K562 (cell line): ENCODE measurements at regions not wholly inside any gene's neighbourhood (a gene's known extent, or its start where the extent isn't known, plus 50 kb on each side); places are given as distances from the start of the nearest gene placed in this dataset.

Experiments used
- ATAC-seq: fragments of 200-7000 bp; cut with Tn5 transposase; 3 replicates; pipeline ENCODE4 v1.9.1; 2020; ENCODE audit warnings: moderate library complexity
- BruUV-seq: library from RNA; stranded (reverse); fragments of 400-500 nt; replicated peaks from 2 replicates; lab custom pipeline; 2021; lab: Mats Ljungman, UMichigan
- CTCF ChIA-PET: fragments of 300-600 bp; formaldehyde crosslinking; extraction: SDS; loops from one replicate; lab custom pipeline; 2021; ENCODE audit warnings: low intra/inter-chr PET ratio; lab: Yijun Ruan, JAX
- POLR2A ChIA-PET: fragments of 300-600, 350-650 bp; sonication (Branson Sonifier 250); formaldehyde crosslinking; extraction: SDS; loops from one replicate; lab custom pipeline; 2021; ENCODE audit warnings: antibody characterized with exemption, inconsistent platforms; lab: Yijun Ruan, JAX
- DNase-seq, 4 experiments: peaks; one replicate each; pipeline versions ENCODE4 v3.0.0 to v3.0.0-alpha.2; 2011 to 2018; ENCODE audit warnings: low spot score in 3 of 4, mixed read lengths in 3 of 4; ENCODE audit errors: extremely low read depth in 1 of 4
- FAIRE-seq: peaks from 2 replicates; lab custom pipeline; 2011; peaks lifted over from hg19 to GRCh38; lab: Jason Lieb, UNC
- H2AFZ ChIP-seq: 2 replicates; pipeline ENCODE4 v1.6.0; 2011; ENCODE audit warnings: low read depth, low read length, control low read depth, inconsistent platforms
- H3K27ac ChIP-seq: fragments of 200-600 bp; 3 replicates; pipeline ENCODE4 v1.8.0; 2011; ENCODE audit warnings: low read depth, mild to moderate bottlenecking, control low read depth, inconsistent platforms, low read length, moderate library complexity, mixed read lengths; ENCODE audit errors: extremely low read depth
- H3K27me3 ChIP-seq, 2 experiments: fragments of 300-600 bp in 1 of 2; 2 replicates in 1 of 2; 3 replicates in 1 of 2; pipeline versions ENCODE4 v1.6.0 to v1.8.0; 2011; ENCODE audit warnings: inconsistent platforms in 2 of 2, low read length in 2 of 2, mild to moderate bottlenecking in 1 of 2, mixed read lengths in 1 of 2, moderate library complexity in 1 of 2; ENCODE audit not compliant: control insufficient read depth in 2 of 2, insufficient read depth in 2 of 2
- H3K36me3 ChIP-seq: fragments of 300-600 bp; 3 replicates; pipeline ENCODE4 v1.8.0; 2011; ENCODE audit warnings: mild to moderate bottlenecking, low read length, inconsistent platforms; ENCODE audit not compliant: control insufficient read depth, insufficient read depth
- H3K4me1 ChIP-seq, 2 experiments: fragments of 200-600 bp in 1 of 2; replicated peaks in 1 of 2; 2 replicates in 1 of 2; 3 replicates in 1 of 2; pipeline versions ENCODE4 v1.5.1 to v1.8.0; 2011; ENCODE audit warnings: inconsistent platforms in 2 of 2, low read length in 2 of 2, mild to moderate bottlenecking in 1 of 2, mixed read lengths in 1 of 2, moderate library complexity in 1 of 2; ENCODE audit not compliant: control insufficient read depth in 2 of 2, insufficient read depth in 2 of 2
- H3K4me2 ChIP-seq: 2 replicates; pipeline ENCODE4 v1.6.1; 2011; ENCODE audit warnings: low read length, control low read depth, inconsistent platforms, mixed read lengths; ENCODE audit not compliant: insufficient read depth
- H3K4me3 ChIP-seq: fragments of 200-600 bp; sonication (generic), shearing (Covaris generic); 2 replicates; pipeline ENCODE4 v1.5.1; 2016; ENCODE audit warnings: control low read depth, inconsistent platforms
- H3K79me2 ChIP-seq: fragments of 200-600 bp; 3 replicates; pipeline ENCODE4 v1.8.0; 2011; ENCODE audit warnings: low read length, inconsistent platforms; ENCODE audit not compliant: control insufficient read depth, insufficient read depth
- H3K9ac ChIP-seq, 2 experiments: 2 replicates each; pipeline versions ENCODE4 v1.6.0 to v1.6.1; 2011; ENCODE audit warnings: low read depth in 2 of 2, low read length in 2 of 2, control low read depth in 1 of 2, inconsistent platforms in 1 of 2, mild to moderate bottlenecking in 1 of 2, mixed read lengths in 1 of 2; ENCODE audit not compliant: insufficient read depth in 1 of 2
- H3K9me1 ChIP-seq: one replicate; pipeline ENCODE4 v1.6.0; 2011; ENCODE audit warnings: inconsistent platforms, mild to moderate bottlenecking, low read length, moderate library complexity; ENCODE audit not compliant: control insufficient read depth, insufficient read depth
- H3K9me3 ChIP-seq: replicated peaks from 2 replicates; pipeline ENCODE4 v1.5.1; 2011; ENCODE audit warnings: low read depth, low read length, inconsistent platforms; ENCODE audit not compliant: control insufficient read depth, insufficient read depth
- H4K20me1 ChIP-seq: replicated peaks from 2 replicates; pipeline ENCODE4 v1.6.1; 2011; ENCODE audit warnings: low read length, inconsistent platforms, mixed read lengths; ENCODE audit not compliant: control insufficient read depth, insufficient read depth
- CBX1 ChIP-seq: sonication (generic); IDR thresholded peaks from 2 replicates; pipeline ENCODE4 v1.6.1; 2016; ENCODE audit warnings: antibody characterized with exemption, low read depth, mild to moderate bottlenecking
- CBX3 ChIP-seq, 2 experiments: IDR thresholded peaks; 1 replicate in 1 of 2; 2 replicates in 1 of 2; pipeline ENCODE4 v1.6.1; 2012; ENCODE audit warnings: inconsistent platforms in 2 of 2, low read length in 2 of 2, borderline replicate concordance in 1 of 2, control low read depth in 1 of 2
- FOXJ3 ChIP-seq: sonication (generic); formaldehyde crosslinking; IDR thresholded peaks from 2 replicates; pipeline ENCODE4 v1.4.0; 2020; ENCODE audit warnings: mild to moderate bottlenecking, missing genetic modification reagents
- MEF2A ChIP-seq: IDR thresholded peaks from 2 replicates; pipeline ENCODE4 v1.6.1; 2011; ENCODE audit warnings: low read depth, mild to moderate bottlenecking, low read length, moderate library complexity; ENCODE audit not compliant: control insufficient read depth
- MYNN ChIP-seq, 2 experiments: sonication (generic); formaldehyde crosslinking in 1 of 2; IDR thresholded peaks; 2 replicates each; pipeline versions ENCODE4 v1.5.0 to v1.6.1; 2016 to 2020; ENCODE audit warnings: antibody characterized with exemption in 1 of 2, missing genetic modification reagents in 1 of 2
- NR2C2 ChIP-seq, 2 experiments: fragments of 200-800 bp in 1 of 2; sonication (Bioruptor generic) in 1 of 2; sonication (generic) in 1 of 2; formaldehyde crosslinking in 1 of 2; IDR thresholded peaks; 2 replicates each; pipeline versions ENCODE4 v1.6.1 to v1.8.0; 2016 to 2022; ENCODE audit warnings: mild to moderate bottlenecking in 1 of 2, missing compliant biosample characterization in 1 of 2, missing genetic modification characterization in 1 of 2, missing genetic modification reagents in 1 of 2
- NR2F6 ChIP-seq: fragments of 450-650 bp; formaldehyde crosslinking; IDR thresholded peaks from 2 replicates; pipeline ENCODE4 v1.4.0; 2020; ENCODE audit warnings: mild to moderate bottlenecking
- PYGO2 ChIP-seq: fragments of 450-650 bp; IDR thresholded peaks from 2 replicates; pipeline ENCODE4 v1.6.1; 2016; ENCODE audit warnings: mild to moderate bottlenecking, missing genetic modification characterization, moderate library complexity, missing compliant biosample characterization
- ZKSCAN3 ChIP-seq: fragments of 250-450 bp; sonication (Bioruptor Pico); IDR thresholded peaks from 2 replicates; pipeline ENCODE4 v1.4.0; 2020
- ZNF143 ChIP-seq: sonication (generic); formaldehyde crosslinking; IDR thresholded peaks from 2 replicates; pipeline ENCODE4 v1.9.0; 2022; ENCODE audit warnings: mild to moderate bottlenecking, missing genetic modification reagents
- ZNF197 ChIP-seq: fragments of 200-800 bp; sonication (Bioruptor generic); IDR thresholded peaks from 2 replicates; pipeline ENCODE4 v1.6.1; 2016; ENCODE audit warnings: low read depth, missing genetic modification characterization, missing compliant biosample characterization
- ZNF23 ChIP-seq: fragments of 250-450 bp; sonication (Bioruptor Pico); IDR thresholded peaks from 2 replicates; pipeline ENCODE4 v1.4.0; 2020; ENCODE audit warnings: mild to moderate bottlenecking
- ZNF695 ChIP-seq: fragments of 450-650 bp; formaldehyde crosslinking; IDR thresholded peaks from 2 replicates; pipeline ENCODE4 v1.4.0; 2020; ENCODE audit warnings: mild to moderate bottlenecking, moderate library complexity
- ZNF780A ChIP-seq: fragments of 250-450 bp; sonication (Bioruptor Pico); IDR thresholded peaks from 2 replicates; pipeline ENCODE4 v1.5.0; 2021; ENCODE audit warnings: mild to moderate bottlenecking
- WGBS: fragments of 100-300 bp; shearing (Covaris generic); methylation state at CpG from one replicate; pipeline ENCODE4 v1.1.6; 2016; ENCODE audit warnings: low coverage, mixed read lengths; ENCODE audit not compliant: insufficient coverage; ENCODE audit errors: missing lambda C conversion rate; 5-methylcytosine and 5-hydroxymethylcytosine counted together
- in situ Hi-C: fragments of 300-500 bp; cut with MboI; formaldehyde crosslinking; loops from 4 replicates; pipeline ENCODE4 v1.15.0; 2018; ENCODE audit warnings: inconsistent platforms, mixed read lengths
- intact Hi-C: fragments of 100-400 bp; cut with micrococcal nuclease; formaldehyde crosslinking; loops from 2 replicates; pipeline ENCODE4 v1.14.2; 2022
- TF ChIP-seq, protein P1 (sequence below), 2 experiments: fragments of 450-650 bp; IDR thresholded peaks; 2 replicates each; pipeline ENCODE4 v1.6.1; 2016; ENCODE audit warnings: mild to moderate bottlenecking in 2 of 2, borderline replicate concordance in 1 of 2, low read depth in 1 of 2, moderate library complexity in 1 of 2

DNA sequence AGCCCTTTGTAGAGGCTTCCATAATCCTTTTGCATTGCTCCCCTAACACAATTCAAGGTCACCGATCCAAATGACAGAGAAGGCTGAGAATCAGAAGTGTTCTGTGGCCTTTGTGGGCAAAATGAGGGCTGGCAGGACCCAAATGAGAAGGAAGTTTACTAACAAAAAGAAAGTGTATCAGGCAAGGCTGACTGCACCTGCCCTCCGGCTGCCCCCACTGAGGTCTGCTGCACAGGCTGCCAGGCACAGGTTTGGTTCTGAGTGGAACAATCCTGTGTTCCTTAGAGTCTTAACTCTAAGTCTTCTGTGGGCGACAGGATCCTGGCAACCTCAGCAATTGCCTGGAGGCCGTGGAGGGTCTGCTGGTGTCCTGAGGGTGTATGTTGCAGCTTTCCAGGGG is 568.5 kb downstream of the CMPK2 start:
- Histone ChIP-seq H3K36me3 (no peaks in the 10 kb centered on the region), H3K4me1 (no peaks in the 10 kb centered on the region), H3K9me3 (no peaks in the 10 kb centered on the region; the same call in 1 of the 2 replicates), H2AFZ (no peak overlapping the region), H3K4me2 (no peak overlapping the region), H3K9me1 (no peaks in the 10 kb centered on the region)
- ATAC-seq (no peak), DNase-seq (no peak)
- WGBS: 5% methylated on average over 4 of the region's 4 CpGs
- POLR2A ChIA-PET: no interaction called here
- intact Hi-C loops: no loop called here
- TF ChIP-seq MYNN (IDR thresholded peaks at IDR 0.05): no peak
- TF ChIP-seq MYNN (CRISPR knock-in tag; IDR thresholded peaks at IDR 0.05): no peak
- no peak for TF ChIP-seq CBX3 (IDR thresholded peaks at IDR 0.05; ENCODE audit: borderline replicate concordance in 1 of 2, low read length in 2 of 2)
- TF ChIP-seq NR2C2 (CRISPR knock-in tag; IDR thresholded peaks at IDR 0.05): no peak
- no peak for TF ChIP-seq NR2C2 (tag; IDR thresholded peaks at IDR 0.05)
- TF ChIP-seq ZKSCAN3 (CRISPR knock-in tag): no peak
- no peak for TF ChIP-seq ZNF780A (CRISPR knock-in tag)
- no peak for TF ChIP-seq CBX1
- TF ChIP-seq PYGO2: no peak
- TF ChIP-seq ZNF695 (CRISPR knock-in tag): no peak
- TF ChIP-seq, protein P1, sequence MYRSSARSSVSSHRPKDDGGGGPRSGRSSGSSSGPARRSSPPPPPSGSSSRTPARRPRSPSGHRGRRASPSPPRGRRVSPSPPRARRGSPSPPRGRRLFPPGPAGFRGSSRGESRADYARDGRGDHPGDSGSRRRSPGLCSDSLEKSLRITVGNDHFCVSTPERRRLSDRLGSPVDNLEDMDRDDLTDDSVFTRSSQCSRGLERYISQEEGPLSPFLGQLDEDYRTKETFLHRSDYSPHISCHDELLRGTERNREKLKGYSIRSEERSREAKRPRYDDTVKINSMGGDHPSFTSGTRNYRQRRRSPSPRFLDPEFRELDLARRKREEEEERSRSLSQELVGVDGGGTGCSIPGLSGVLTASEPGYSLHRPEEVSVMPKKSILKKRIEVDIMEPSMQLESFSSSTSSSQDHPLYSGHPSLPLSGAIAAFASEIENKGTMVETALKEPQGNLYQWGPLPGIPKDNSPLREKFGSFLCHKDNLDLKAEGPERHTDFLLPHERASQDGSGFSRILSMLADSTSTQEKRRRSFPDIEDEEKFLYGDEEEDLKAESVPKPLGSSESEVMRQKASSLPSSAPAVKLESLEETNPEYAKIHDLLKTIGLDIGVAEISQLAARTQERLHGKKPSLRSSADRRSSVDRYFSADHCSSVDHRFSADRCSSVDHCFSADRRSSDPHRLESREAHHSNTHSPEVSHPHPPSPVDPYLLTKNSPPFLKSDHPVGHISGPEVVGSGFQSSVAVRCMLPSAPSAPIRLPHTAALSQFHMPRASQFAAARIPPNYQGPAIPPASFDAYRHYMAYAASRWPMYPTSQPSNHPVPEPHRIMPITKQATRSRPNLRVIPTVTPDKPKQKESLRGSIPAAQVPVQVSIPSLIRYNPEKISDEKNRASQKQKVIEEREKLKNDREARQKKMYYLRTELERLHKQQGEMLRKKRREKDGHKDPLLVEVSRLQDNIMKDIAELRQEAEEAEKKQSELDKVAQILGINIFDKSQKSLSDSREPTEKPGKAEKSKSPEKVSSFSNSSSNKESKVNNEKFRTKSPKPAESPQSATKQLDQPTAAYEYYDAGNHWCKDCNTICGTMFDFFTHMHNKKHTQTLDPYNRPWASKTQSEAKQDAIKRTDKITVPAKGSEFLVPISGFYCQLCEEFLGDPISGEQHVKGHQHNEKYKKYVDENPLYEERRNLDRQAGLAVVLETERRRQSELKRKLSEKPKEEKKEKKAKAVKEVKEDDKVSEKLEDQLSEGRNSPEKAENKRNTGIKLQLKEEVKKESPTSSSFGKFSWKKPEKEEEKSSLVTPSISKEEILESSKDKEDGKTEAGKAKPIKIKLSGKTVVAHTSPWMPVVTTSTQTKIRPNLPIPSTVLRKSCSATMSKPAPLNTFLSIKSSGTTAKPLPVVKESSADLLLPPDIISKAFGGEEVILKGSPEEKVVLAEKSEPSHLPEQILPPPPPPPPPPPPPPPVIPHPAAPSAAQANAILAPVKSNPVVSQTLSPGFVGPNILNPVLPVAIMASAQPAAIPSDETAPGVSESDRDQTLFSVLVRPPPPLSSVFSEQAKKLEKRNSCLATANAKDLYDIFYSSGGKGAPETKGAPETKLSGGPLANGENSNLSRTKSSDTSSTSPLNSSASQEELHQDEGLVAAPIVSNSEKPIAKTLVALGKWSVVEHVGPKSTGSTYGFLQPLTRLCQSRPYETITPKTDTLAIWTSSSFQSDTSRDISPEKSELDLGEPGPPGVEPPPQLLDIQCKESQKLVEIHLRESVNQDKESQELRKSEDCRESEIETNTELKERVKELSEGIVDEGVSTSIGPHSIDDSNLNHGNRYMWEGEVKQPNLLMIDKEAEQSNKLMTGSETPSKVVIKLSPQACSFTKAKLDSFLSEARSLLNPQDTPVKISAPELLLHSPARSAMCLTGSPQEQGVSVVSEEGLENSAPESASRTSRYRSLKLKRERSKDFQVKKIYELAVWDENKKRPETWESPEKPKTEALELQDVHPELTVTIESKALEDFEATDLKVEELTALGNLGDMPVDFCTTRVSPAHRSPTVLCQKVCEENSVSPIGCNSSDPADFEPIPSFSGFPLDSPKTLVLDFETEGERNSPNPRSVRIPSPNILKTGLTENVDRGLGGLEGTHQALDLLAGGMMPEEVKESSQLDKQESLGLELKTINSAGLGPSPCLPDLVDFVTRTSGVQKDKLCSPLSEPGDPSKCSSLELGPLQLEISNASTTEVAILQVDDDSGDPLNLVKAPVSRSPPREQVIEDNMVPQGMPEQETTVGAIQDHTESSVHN (IDR thresholded peaks at IDR 0.05; ENCODE audit: borderline replicate concordance in 1 of 2, low read depth in 1 of 2): no peak
- no peak for TF ChIP-seq ZNF143
- no peak for TF ChIP-seq NR2F6 (CRISPR knock-in tag)
- TF ChIP-seq FOXJ3 (CRISPR knock-in tag): no peak
- no peak for TF ChIP-seq MEF2A
- TF ChIP-seq ZNF23 (CRISPR knock-in tag): no peak
- no peak for TF ChIP-seq ZNF197 (CRISPR knock-in tag)
- TF ChIP-seq, all 486 proteins: peak for 0
- no peak overlapping the region for H3K4me3 ChIP-seq
- no peak overlapping the region for H3K9ac ChIP-seq
- H4K20me1 ChIP-seq: no peaks in the 10 kb centered on the region
- CTCF ChIA-PET: no interaction called here
- BruUV-seq: no TSS peak
- no peaks in the 10 kb centered on the region for H3K27me3 ChIP-seq
- no peak for FAIRE-seq
- in situ Hi-C loops: no loop called here
- H3K27ac ChIP-seq: no peak overlapping the region
- H3K79me2 ChIP-seq: no peaks in the 10 kb centered on the region
